Fibroblast of pulmonary artery (primary cell): ENCODE measurements at regions not wholly inside any gene's neighbourhood (a gene's known extent, or its start where the extent isn't known, plus 50 kb on each side); places are given as distances from the start of the nearest gene placed in this dataset.
A peak's percentile ranks its signal among the peaks of the same experiment; 100 is the strongest.

Experiments used
- DNase-seq: peaks from one replicate; pipeline ENCODE4 v3.0.0-alpha.2; 2010; ENCODE audit warnings: low read depth
- H3K4me3 ChIP-seq: replicated peaks from 2 replicates; pipeline ENCODE4 v1.5.1; 2011; ENCODE audit warnings: low read depth, mild to moderate bottlenecking, control low read depth, low read length, moderate library complexity
- CTCF ChIP-seq: IDR thresholded peaks from 2 replicates; pipeline ENCODE4 v1.5.1; 2011; ENCODE audit warnings: mild to moderate bottlenecking, control low read depth, low read length, inconsistent platforms; ENCODE audit errors: missing control alignments

GRCh38 chr11:45472716-45473317 is 186.7 kb upstream of the SYT13 start:
- TF ChIP-seq CTCF, result no peak
- H3K4me3 ChIP-seq, result no peak overlapping the region
- DNase-seq, result no peak

GRCh38 chr11:45471266-45471665 is 185.1 kb upstream of the SYT13 start:
- DNase-seq, result no peak
- no peak overlapping the region for H3K4me3 ChIP-seq
- no peak for TF ChIP-seq CTCF

- DNase-seq, result peak; percentile 22
- H3K4me3 ChIP-seq, result no peak overlapping the region
- TF ChIP-seq CTCF, result no peak
Observed at GRCh38 chr11:45470794-45471167, 184.6 kb upstream of the SYT13 start.

- no peak for TF ChIP-seq CTCF
- peak; percentile 82 for DNase-seq
- no peak overlapping the region for H3K4me3 ChIP-seq
Observed at GRCh38 chr11:45470151-45470793, 184.1 kb upstream of the SYT13 start.

GRCh38 chr11:45468267-45468856 is 182.2 kb upstream of the SYT13 start:
- H3K4me3 ChIP-seq, result no peak overlapping the region
- peak; percentile 70 for DNase-seq
- TF ChIP-seq CTCF, result no peak

- no peak overlapping the region for H3K4me3 ChIP-seq
- no peak for DNase-seq
- TF ChIP-seq CTCF, result no peak
Observed at GRCh38 chr11:45463541-45463940, 177.4 kb upstream of the SYT13 start.
